ENCODE measurements at regions not wholly inside any gene's neighbourhood (a gene's known extent, or its start where the extent isn't known, plus 50 kb on each side); places are given as distances from the start of the nearest gene placed in this dataset.

- no peak overlapping the region for H3K4me3 ChIP-seq (ENCODE audit: low read length)
- no peak overlapping the region for H3K4me3 Mint-ChIP-seq
- no peak overlapping the region for H3K27ac ChIP-seq (ENCODE audit: low read depth, low read length)
- no peak for DNase-seq
- no peaks in the 10 kb centered on the region for H3K36me3 ChIP-seq (ENCODE audit: control insufficient read depth in 2 of 3, insufficient read depth in 3 of 3, low read length in 3 of 3)
- H3K4me1 ChIP-seq (ENCODE audit: control insufficient read depth in 2 of 2, insufficient read depth in 2 of 2, low read length in 2 of 2), result no peaks in the 10 kb centered on the region
- H3K27me3 ChIP-seq (ENCODE audit: control insufficient read depth in 2 of 2, insufficient read depth in 2 of 2, low read length in 2 of 2), result no peaks in the 10 kb centered on the region
- no peaks in the 10 kb centered on the region for H3K27me3 Mint-ChIP-seq
- H3K9me3 Mint-ChIP-seq, result peaks cover 0 to 26% (median 6%) of the 10 kb centered on the region in 11 donors
- H3K4me1 Mint-ChIP-seq, result no peaks in the 10 kb centered on the region
- no peak overlapping the region for H3K27ac Mint-ChIP-seq
- ChIA-PET POLR2A (no interaction called here), CTCF (no interaction called here)
- no peak for ATAC-seq
- H3K36me3 Mint-ChIP-seq, result no peaks in the 10 kb centered on the region
- intact Hi-C loops (cut with micrococcal nuclease), result no loop called here
- no peaks in the 10 kb centered on the region for H3K9me3 ChIP-seq (ENCODE audit: control insufficient read depth in 2 of 3, low read length in 3 of 3)
Observed at GRCh38 chr4:137029026-137029425, 503.3 kb downstream of the PCDH18 start.

DNA sequence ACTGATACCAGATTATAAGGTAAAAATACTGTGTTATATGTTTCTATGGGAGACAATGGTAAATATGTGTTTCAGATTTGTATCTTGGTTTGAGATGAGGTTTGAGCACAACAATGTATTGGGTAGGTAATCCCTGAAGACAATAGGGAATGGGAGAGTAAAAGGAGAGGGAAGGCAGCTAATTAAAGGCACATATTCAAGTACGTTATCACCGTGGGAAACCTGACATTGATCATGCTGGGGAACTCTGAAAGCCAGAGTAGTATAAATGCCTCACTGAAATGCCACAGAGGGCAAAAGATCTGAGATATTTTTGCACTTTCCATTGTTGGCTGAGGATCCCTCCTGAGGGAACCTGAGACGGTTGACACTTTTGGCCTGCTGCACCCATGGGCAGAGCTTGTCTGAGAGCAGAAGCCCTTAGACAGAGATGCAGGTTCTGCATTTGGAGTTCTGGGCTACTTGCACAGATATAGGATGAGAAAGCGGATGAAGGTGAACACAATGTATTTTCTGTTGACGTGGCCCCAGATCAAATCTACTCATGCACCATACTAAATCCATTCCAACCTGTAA, 506.7 kb downstream of the PCDH18 start:
- no peak for DNase-seq
- H3K4me3 Mint-ChIP-seq, result no peak overlapping the region
- intact Hi-C loops (cut with micrococcal nuclease), result no loop called here
- Histone ChIP-seq H3K36me3 (ENCODE audit: control insufficient read depth in 2 of 3, insufficient read depth in 3 of 3, low read length in 3 of 3) (no peaks in the 10 kb centered on the region), H3K4me1 (ENCODE audit: control insufficient read depth in 2 of 2, insufficient read depth in 2 of 2, low read length in 2 of 2) (no peaks in the 10 kb centered on the region), H3K4me3 (ENCODE audit: low read length) (no peak overlapping the region), H3K9me3 (ENCODE audit: control insufficient read depth in 2 of 3, low read length in 3 of 3) (no peaks in the 10 kb centered on the region), H3K27me3 (ENCODE audit: control insufficient read depth in 2 of 2, insufficient read depth in 2 of 2, low read length in 2 of 2) (no peaks in the 10 kb centered on the region), H3K27ac (ENCODE audit: low read depth, low read length) (no peak overlapping the region)
- H3K27ac Mint-ChIP-seq, result no peak overlapping the region
- no peaks in the 10 kb centered on the region for H3K36me3 Mint-ChIP-seq
- no peak for ATAC-seq
- peaks cover 0 to 18% (median 4%) of the 10 kb centered on the region in 11 donors for H3K9me3 Mint-ChIP-seq
- CTCF ChIA-PET, result no interaction called here
- no peaks in the 10 kb centered on the region for H3K4me1 Mint-ChIP-seq
- no peaks in the 10 kb centered on the region for H3K27me3 Mint-ChIP-seq
- POLR2A ChIA-PET, result no interaction called here

DNA sequence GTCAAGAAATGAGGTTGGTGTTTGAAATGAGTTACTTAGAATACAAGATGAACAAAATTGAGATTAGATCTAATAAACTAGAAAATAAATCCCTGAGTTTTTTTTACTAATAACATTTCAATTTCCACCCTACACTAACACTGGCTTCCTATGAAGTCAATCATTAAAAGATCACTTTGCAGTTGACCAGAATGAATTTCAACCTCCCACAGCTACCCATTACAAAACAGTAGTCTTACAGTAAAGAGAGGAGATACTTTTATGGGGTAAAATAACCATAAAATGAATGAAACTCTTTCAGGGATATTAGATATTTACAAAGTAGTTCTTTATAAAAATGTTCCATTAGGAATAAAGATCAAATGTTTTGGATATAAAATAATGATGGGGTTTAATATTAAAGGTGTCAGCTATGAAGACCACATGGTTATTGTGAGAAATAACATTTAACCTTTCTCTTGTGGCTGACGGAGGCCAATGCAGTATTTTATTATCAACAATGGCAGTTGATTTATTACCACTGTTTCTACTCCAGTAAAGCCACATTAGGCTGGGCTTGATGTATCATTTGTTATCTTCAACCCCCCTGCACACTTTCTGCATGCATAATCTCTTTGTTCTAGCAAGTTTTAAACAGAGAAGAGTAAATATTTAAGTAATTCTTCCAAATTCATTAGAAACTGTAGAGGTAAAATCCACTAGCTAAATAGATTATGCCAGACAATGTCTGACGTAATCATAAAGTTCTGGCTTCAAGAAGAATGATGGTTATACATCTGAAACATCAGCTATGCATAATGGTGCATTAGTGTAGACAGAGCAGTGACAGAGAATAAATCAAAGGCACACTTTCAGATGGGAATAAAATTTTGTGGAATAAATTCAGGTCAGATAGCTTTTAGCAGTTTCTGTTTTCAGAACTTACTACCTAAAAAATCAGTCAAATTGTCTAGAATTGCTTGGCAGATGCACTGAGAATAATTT, 516.6 kb downstream of the PCDH18 start:
- no peak overlapping the region for H3K27ac Mint-ChIP-seq
- intact Hi-C loops (cut with micrococcal nuclease), result no loop called here
- H3K4me3 Mint-ChIP-seq, result no peak overlapping the region
- Histone ChIP-seq H3K27me3 (ENCODE audit: control insufficient read depth in 2 of 2, insufficient read depth in 2 of 2, low read length in 2 of 2) (no peaks in the 10 kb centered on the region), H3K27ac (ENCODE audit: low read depth, low read length) (no peak overlapping the region), H3K4me1 (ENCODE audit: control insufficient read depth in 2 of 2, insufficient read depth in 2 of 2, low read length in 2 of 2) (no peaks in the 10 kb centered on the region), H3K36me3 (ENCODE audit: control insufficient read depth in 2 of 3, insufficient read depth in 3 of 3, low read length in 3 of 3) (no peaks in the 10 kb centered on the region), H3K4me3 (ENCODE audit: low read length) (no peak overlapping the region), H3K9me3 (ENCODE audit: control insufficient read depth in 2 of 3, low read length in 3 of 3) (no peaks in the 10 kb centered on the region)
- no peaks in the 10 kb centered on the region for H3K36me3 Mint-ChIP-seq
- H3K27me3 Mint-ChIP-seq, result no peaks in the 10 kb centered on the region
- ChIA-PET CTCF (no interaction called here), POLR2A (no interaction called here)
- no peak for DNase-seq
- no peaks in the 10 kb centered on the region for H3K4me1 Mint-ChIP-seq
- no peak for ATAC-seq
- H3K9me3 Mint-ChIP-seq, result peaks cover 0 to 4% (median 0%) of the 10 kb centered on the region in 11 donors

DNA sequence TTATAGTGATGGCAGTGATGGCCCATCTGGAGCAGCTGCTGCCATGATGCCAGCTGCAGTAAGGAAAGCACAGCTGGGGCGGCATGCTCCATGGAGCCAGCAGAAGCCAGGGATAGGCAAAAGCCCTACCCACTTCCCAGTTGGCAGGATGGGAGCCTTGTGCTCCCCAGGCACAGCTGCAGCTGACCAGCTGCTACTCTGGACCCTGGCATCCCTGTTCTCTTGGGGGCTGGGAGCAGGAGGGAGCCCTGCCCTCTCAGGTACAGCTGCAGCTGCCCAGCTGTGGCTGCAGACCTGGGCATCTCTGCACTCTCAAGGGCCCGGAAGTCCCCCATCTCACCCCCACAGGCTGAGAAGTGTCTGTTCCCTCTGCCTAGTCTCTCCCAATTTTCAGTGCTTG, 531.9 kb downstream of the PCDH18 start:
- Histone ChIP-seq H3K27me3 (ENCODE audit: control insufficient read depth in 2 of 2, insufficient read depth in 2 of 2, low read length in 2 of 2) (no peaks in the 10 kb centered on the region), H3K4me1 (ENCODE audit: control insufficient read depth in 2 of 2, insufficient read depth in 2 of 2, low read length in 2 of 2) (no peaks in the 10 kb centered on the region), H3K4me3 (ENCODE audit: low read length) (no peak overlapping the region), H3K9me3 (ENCODE audit: control insufficient read depth in 2 of 3, low read length in 3 of 3) (peaks cover 0 to 10% (median 0%) of the 10 kb centered on the region in 3 experiments), H3K36me3 (ENCODE audit: control insufficient read depth in 2 of 3, insufficient read depth in 3 of 3, low read length in 3 of 3) (no peaks in the 10 kb centered on the region), H3K27ac (ENCODE audit: low read depth, low read length) (no peak overlapping the region)
- H3K4me3 Mint-ChIP-seq, result no peak overlapping the region
- H3K9me3 Mint-ChIP-seq, result peaks cover 0 to 17% (median 6%) of the 10 kb centered on the region in 11 donors
- POLR2A ChIA-PET, result no interaction called here
- DNase-seq (no peak), ATAC-seq (no peak)
- H3K36me3 Mint-ChIP-seq, result no peaks in the 10 kb centered on the region
- H3K27me3 Mint-ChIP-seq, result no peaks in the 10 kb centered on the region
- intact Hi-C loops (cut with micrococcal nuclease), result no loop called here
- no peak overlapping the region for H3K27ac Mint-ChIP-seq
- H3K4me1 Mint-ChIP-seq, result no peaks in the 10 kb centered on the region
- CTCF ChIA-PET, result no interaction called here

- no peaks in the 10 kb centered on the region for H3K27me3 ChIP-seq (ENCODE audit: control insufficient read depth in 2 of 2, insufficient read depth in 2 of 2, low read length in 2 of 2)
- ChIA-PET CTCF (no interaction called here), POLR2A (no interaction called here)
- H3K36me3 ChIP-seq (ENCODE audit: control insufficient read depth in 2 of 3, insufficient read depth in 3 of 3, low read length in 3 of 3), result no peaks in the 10 kb centered on the region
- no peak overlapping the region for H3K27ac ChIP-seq (ENCODE audit: low read depth, low read length)
- H3K4me1 ChIP-seq (ENCODE audit: control insufficient read depth in 2 of 2, insufficient read depth in 2 of 2, low read length in 2 of 2), result no peaks in the 10 kb centered on the region
- H3K4me3 ChIP-seq (ENCODE audit: low read length), result no peak overlapping the region
- ATAC-seq, result no peak
- no peak for DNase-seq
- Mint-ChIP-seq H3K27me3 (no peaks in the 10 kb centered on the region), H3K9me3 (peaks cover 0 to 23% (median 5%) of the 10 kb centered on the region in 11 donors), H3K27ac (no peak overlapping the region), H3K4me3 (no peak overlapping the region), H3K4me1 (peaks cover 0 to 1% (median 0%) of the 10 kb centered on the region in 7 donors), H3K36me3 (no peaks in the 10 kb centered on the region)
- H3K9me3 ChIP-seq (ENCODE audit: control insufficient read depth in 2 of 3, low read length in 3 of 3), result no peaks in the 10 kb centered on the region
- intact Hi-C loops (cut with micrococcal nuclease), result no loop called here
Observed at GRCh38 chr4:136992032-136992431, 540.3 kb downstream of the PCDH18 start.

GRCh38 chr4:136985683-136986082, 546.6 kb downstream of the PCDH18 start:
- Mint-ChIP-seq H3K4me1 (peaks cover 0 to 1% (median 0%) of the 10 kb centered on the region in 7 donors), H3K9me3 (peaks cover 0 to 9% (median 2%) of the 10 kb centered on the region in 11 donors), H3K36me3 (no peaks in the 10 kb centered on the region), H3K27me3 (no peaks in the 10 kb centered on the region), H3K4me3 (no peak overlapping the region), H3K27ac (no peak overlapping the region)
- Histone ChIP-seq H3K9me3 (ENCODE audit: control insufficient read depth in 2 of 3, low read length in 3 of 3) (no peaks in the 10 kb centered on the region), H3K27ac (ENCODE audit: low read depth, low read length) (no peak overlapping the region), H3K4me1 (ENCODE audit: control insufficient read depth in 2 of 2, insufficient read depth in 2 of 2, low read length in 2 of 2) (no peaks in the 10 kb centered on the region), H3K27me3 (ENCODE audit: control insufficient read depth in 2 of 2, insufficient read depth in 2 of 2, low read length in 2 of 2) (no peaks in the 10 kb centered on the region), H3K4me3 (ENCODE audit: low read length) (no peak overlapping the region), H3K36me3 (ENCODE audit: control insufficient read depth in 2 of 3, insufficient read depth in 3 of 3, low read length in 3 of 3) (no peaks in the 10 kb centered on the region)
- DNase-seq, result no peak
- ChIA-PET CTCF (no interaction called here), POLR2A (no interaction called here)
- no peak for ATAC-seq
- intact Hi-C loops (cut with micrococcal nuclease), result no loop called here

- H3K4me1 ChIP-seq (ENCODE audit: control insufficient read depth in 2 of 2, insufficient read depth in 2 of 2, low read length in 2 of 2), result no peaks in the 10 kb centered on the region
- Mint-ChIP-seq H3K27me3 (no peaks in the 10 kb centered on the region), H3K9me3 (peaks cover 0 to 12% (median 3%) of the 10 kb centered on the region in 11 donors), H3K36me3 (no peaks in the 10 kb centered on the region), H3K4me3 (no peak overlapping the region), H3K27ac (no peak overlapping the region), H3K4me1 (no peaks in the 10 kb centered on the region)
- no peak overlapping the region for H3K27ac ChIP-seq (ENCODE audit: low read depth, low read length)
- H3K9me3 ChIP-seq (ENCODE audit: control insufficient read depth in 2 of 3, low read length in 3 of 3), result no peaks in the 10 kb centered on the region
- intact Hi-C loops (cut with micrococcal nuclease), result no loop called here
- POLR2A ChIA-PET, result no interaction called here
- no peak overlapping the region for H3K4me3 ChIP-seq (ENCODE audit: low read length)
- DNase-seq, result no peak
- CTCF ChIA-PET, result no interaction called here
- no peaks in the 10 kb centered on the region for H3K36me3 ChIP-seq (ENCODE audit: control insufficient read depth in 2 of 3, insufficient read depth in 3 of 3, low read length in 3 of 3)
- H3K27me3 ChIP-seq (ENCODE audit: control insufficient read depth in 2 of 2, insufficient read depth in 2 of 2, low read length in 2 of 2), result no peaks in the 10 kb centered on the region
- no peak for ATAC-seq
Observed at GRCh38 chr4:136967069-136967468, 565.2 kb downstream of the PCDH18 start.

Data from naive thymus-derived CD4-positive, alpha-beta T cell (primary cell).